B cell (primary cell): ENCODE measurements at regions not wholly inside any gene's neighbourhood (a gene's known extent, or its start where the extent isn't known, plus 50 kb on each side); places are given as distances from the start of the nearest gene placed in this dataset.

ENCODE experiments used
- ATAC-seq: fragments of 200-7000 bp; cut with Tn5 transposase; one replicate; pipeline ENCODE4 v1.10.0; 2021; ENCODE audit warnings: low read depth, mild to moderate bottlenecking, moderate number of reproducible peaks, moderate library complexity
- CTCF ChIA-PET: fragments of 350-600 bp; sonication (Branson Sonifier 250); formaldehyde crosslinking; loops from one replicate; lab custom pipeline; 2021; ENCODE audit warnings: antibody characterized with exemption, inconsistent platforms; lab: Charles Lee
- POLR2A ChIA-PET: fragments of 350-600 bp; sonication (Branson Sonifier 250); formaldehyde crosslinking; loops from one replicate; lab custom pipeline; 2021; ENCODE audit warnings: antibody characterized with exemption; lab: Charles Lee
- DNase-seq: peaks from one replicate; pipeline ENCODE4 v3.0.0; 2013
- H2AFZ ChIP-seq: 2 replicates; pipeline ENCODE4 v1.6.1; 2012; ENCODE audit warnings: mild to moderate bottlenecking, low read depth, low read length; ENCODE audit not compliant: insufficient read depth, poor library complexity, severe bottlenecking
- H3K27ac ChIP-seq, 2 donors: 1 replicate in 1 of 2; 2 replicates in 1 of 2; pipeline ENCODE4 v1.5.1; 2012 to 2013; ENCODE audit warnings: low read length in 2 of 2, mild to moderate bottlenecking in 2 of 2, moderate library complexity in 1 of 2
- H3K27me3 ChIP-seq, 4 experiments: fragments of 200-600 bp in 1 of 4; sonication (generic) in 1 of 4; replicated peaks in 1 of 4; 1 replicate in 2 of 4; 2 replicates in 2 of 4; pipeline versions ENCODE4 v1.6.1 to v1.7.0; 2013 to 2016; ENCODE audit warnings: low read length in 3 of 4, mild to moderate bottlenecking in 2 of 4, mixed read lengths in 1 of 4, moderate library complexity in 1 of 4; ENCODE audit not compliant: insufficient read depth in 4 of 4, control insufficient read depth in 3 of 4; ENCODE audit errors: control extremely low read depth in 1 of 4
- H3K36me3 ChIP-seq, 2 experiments: replicated peaks in 1 of 2; 1 replicate in 1 of 2; 2 replicates in 1 of 2; pipeline versions ENCODE4 v1.6.1 to v1.7.1; 2013; ENCODE audit warnings: low read length in 1 of 2; ENCODE audit not compliant: insufficient read depth in 2 of 2, control insufficient read depth in 1 of 2; ENCODE audit errors: control extremely low read depth in 1 of 2, extremely low read depth in 1 of 2
- H3K4me1 ChIP-seq, 2 donors: fragments of 200-600 bp in 1 of 2; sonication (generic) in 1 of 2; 1 replicate in 1 of 2; 2 replicates in 1 of 2; pipeline versions ENCODE4 v1.5.1 to v1.6.1; 2013 to 2017; ENCODE audit warnings: low read length in 2 of 2; ENCODE audit not compliant: control insufficient read depth in 2 of 2, insufficient read depth in 2 of 2
- H3K4me2 ChIP-seq: replicated peaks from 2 replicates; pipeline ENCODE3; 2012; ENCODE audit warnings: mild to moderate bottlenecking, low read depth, low read length; ENCODE audit not compliant: poor library complexity, severe bottlenecking
- H3K4me3 ChIP-seq, 5 experiments: fragments of 200-600 bp in 1 of 5; sonication (generic) in 1 of 5; 1 replicate in 3 of 5; 2 replicates in 2 of 5; pipeline versions ENCODE4 v1.5.1 to v1.7.0; 2011 to 2016; ENCODE audit warnings: low read length in 4 of 5, mild to moderate bottlenecking in 4 of 5, low read depth in 2 of 5, control low read depth in 1 of 5, moderate library complexity in 1 of 5; ENCODE audit not compliant: insufficient read depth in 1 of 5; ENCODE audit errors: control extremely low read depth in 1 of 5, extremely low read depth in 1 of 5
- H3K79me2 ChIP-seq: fragments of 200-600 bp; sonication (generic); one replicate; pipeline ENCODE4 v1.6.0; 2016; ENCODE audit warnings: low read length; ENCODE audit not compliant: control insufficient read depth, insufficient read depth
- H3K9ac ChIP-seq: fragments of 200-600 bp; sonication (generic); 2 replicates; pipeline ENCODE4 v1.6.1; 2017; ENCODE audit warnings: mild to moderate bottlenecking, low read length, moderate library complexity
- H3K9me3 ChIP-seq, 3 donors: one replicate each; pipeline versions ENCODE4 v1.6.1 to v1.7.1; 2013; ENCODE audit warnings: low read length in 2 of 3; ENCODE audit not compliant: control insufficient read depth in 2 of 3, insufficient read depth in 1 of 3; ENCODE audit errors: control extremely low read depth in 1 of 3
- H4K20me1 ChIP-seq: 2 replicates; pipeline ENCODE4 v1.6.0; 2012; ENCODE audit warnings: mild to moderate bottlenecking, low read length; ENCODE audit not compliant: insufficient read depth, control insufficient read depth, poor library complexity, severe bottlenecking
- H3K27ac Mint-ChIP-seq: one replicate; pipeline ENCODE4 v1.8.0; 2021; ENCODE audit warnings: mixed read lengths
- H3K27me3 Mint-ChIP-seq: one replicate; pipeline ENCODE4 v1.8.0; 2021; ENCODE audit warnings: mixed read lengths
- H3K4me1 Mint-ChIP-seq: one replicate; pipeline ENCODE4 v1.8.0; 2021; ENCODE audit warnings: mixed read lengths
- H3K4me3 Mint-ChIP-seq: one replicate; pipeline ENCODE4 v1.8.0; 2021; ENCODE audit warnings: mixed read lengths
- H3K9me3 Mint-ChIP-seq: one replicate; pipeline ENCODE4 v1.8.0; 2022; ENCODE audit warnings: mixed read lengths; ENCODE audit not compliant: insufficient read depth
- EZH2 ChIP-seq: IDR thresholded peaks from 2 replicates; pipeline ENCODE4 v1.6.1; 2012; ENCODE audit warnings: borderline replicate concordance, low read depth, mild to moderate bottlenecking, moderate library complexity, low read length; ENCODE audit not compliant: insufficient read depth, poor library complexity, severe bottlenecking
- WGBS: methylation state at CpG from one replicate; pipeline ENCODE4 v1.1.5; 2013; ENCODE audit warnings: missing lambda C conversion rate; ENCODE audit not compliant: insufficient coverage; 5-methylcytosine and 5-hydroxymethylcytosine counted together
- intact Hi-C: fragments of 100-400 bp; cut with micrococcal nuclease; formaldehyde crosslinking; loops from one replicate; pipeline ENCODE4 v1.10.0; 2022
- TF ChIP-seq, protein P1 (sequence below): fragments of 200-600 bp; IDR thresholded peaks from one replicate; pipeline ENCODE4 v1.8.0; 2022; ENCODE audit warnings: antibody characterized with exemption, mild to moderate bottlenecking

DNA sequence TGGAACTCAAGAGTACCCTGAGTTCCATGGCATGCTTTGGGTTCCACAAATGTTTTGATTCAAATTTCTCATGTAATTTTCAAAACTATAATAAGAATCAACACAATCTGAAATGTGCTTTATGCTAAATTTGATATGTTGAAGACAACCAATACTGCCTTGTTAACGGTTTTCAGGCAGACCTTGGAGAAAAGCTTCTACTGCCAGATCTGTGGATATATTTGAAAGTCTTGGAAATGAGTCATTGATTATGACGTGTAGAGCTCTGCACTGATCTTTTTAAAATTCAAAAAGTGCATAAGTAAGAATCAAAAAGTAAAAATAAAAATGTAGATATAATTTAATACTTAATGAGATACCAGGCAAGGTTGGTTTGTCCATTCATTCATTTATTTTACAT is 74.0 kb upstream of the TNR start:
- H3K4me2 ChIP-seq, result no peak overlapping the region
- ChIA-PET CTCF (interaction anchor here (1.0 kb wide), 1 partner anchor 666 kb away, joined by 3 read pairs; no protein-coding TSS in a partner anchor), POLR2A (no interaction called here)
- H3K79me2 ChIP-seq, result no peaks in the 10 kb centered on the region
- no peak overlapping the region for H3K27ac ChIP-seq
- no peak overlapping the region for H3K4me3 ChIP-seq
- peaks cover 0 to 3% (median 2%) of the 10 kb centered on the region in 3 donors for H3K9me3 ChIP-seq
- H2AFZ ChIP-seq, result no peak overlapping the region
- H3K9ac ChIP-seq, result no peak overlapping the region
- no peaks in the 10 kb centered on the region for H3K4me1 ChIP-seq
- no peak overlapping the region for H3K27ac Mint-ChIP-seq
- H3K4me3 Mint-ChIP-seq, result no peak overlapping the region
- ATAC-seq (no peak), DNase-seq (no peak)
- H3K9me3 Mint-ChIP-seq, result no peaks in the 10 kb centered on the region
- intact Hi-C loops, result no loop called here
- no peaks in the 10 kb centered on the region for H3K4me1 Mint-ChIP-seq
- H3K27me3 ChIP-seq, result peaks cover 0 to 7% (median 0%) of the 10 kb centered on the region in 4 experiments
- no peaks in the 10 kb centered on the region for H4K20me1 ChIP-seq
- no peaks in the 10 kb centered on the region for H3K36me3 ChIP-seq
- H3K27me3 Mint-ChIP-seq, result peaks cover 41% of the 10 kb centered on the region
- WGBS, result no CpG with 5 or more reads among the region's 2 CpGs
- TF ChIP-seq, protein P1, sequence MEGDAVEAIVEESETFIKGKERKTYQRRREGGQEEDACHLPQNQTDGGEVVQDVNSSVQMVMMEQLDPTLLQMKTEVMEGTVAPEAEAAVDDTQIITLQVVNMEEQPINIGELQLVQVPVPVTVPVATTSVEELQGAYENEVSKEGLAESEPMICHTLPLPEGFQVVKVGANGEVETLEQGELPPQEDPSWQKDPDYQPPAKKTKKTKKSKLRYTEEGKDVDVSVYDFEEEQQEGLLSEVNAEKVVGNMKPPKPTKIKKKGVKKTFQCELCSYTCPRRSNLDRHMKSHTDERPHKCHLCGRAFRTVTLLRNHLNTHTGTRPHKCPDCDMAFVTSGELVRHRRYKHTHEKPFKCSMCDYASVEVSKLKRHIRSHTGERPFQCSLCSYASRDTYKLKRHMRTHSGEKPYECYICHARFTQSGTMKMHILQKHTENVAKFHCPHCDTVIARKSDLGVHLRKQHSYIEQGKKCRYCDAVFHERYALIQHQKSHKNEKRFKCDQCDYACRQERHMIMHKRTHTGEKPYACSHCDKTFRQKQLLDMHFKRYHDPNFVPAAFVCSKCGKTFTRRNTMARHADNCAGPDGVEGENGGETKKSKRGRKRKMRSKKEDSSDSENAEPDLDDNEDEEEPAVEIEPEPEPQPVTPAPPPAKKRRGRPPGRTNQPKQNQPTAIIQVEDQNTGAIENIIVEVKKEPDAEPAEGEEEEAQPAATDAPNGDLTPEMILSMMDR, result no peak
- no peak for TF ChIP-seq EZH2

DNA sequence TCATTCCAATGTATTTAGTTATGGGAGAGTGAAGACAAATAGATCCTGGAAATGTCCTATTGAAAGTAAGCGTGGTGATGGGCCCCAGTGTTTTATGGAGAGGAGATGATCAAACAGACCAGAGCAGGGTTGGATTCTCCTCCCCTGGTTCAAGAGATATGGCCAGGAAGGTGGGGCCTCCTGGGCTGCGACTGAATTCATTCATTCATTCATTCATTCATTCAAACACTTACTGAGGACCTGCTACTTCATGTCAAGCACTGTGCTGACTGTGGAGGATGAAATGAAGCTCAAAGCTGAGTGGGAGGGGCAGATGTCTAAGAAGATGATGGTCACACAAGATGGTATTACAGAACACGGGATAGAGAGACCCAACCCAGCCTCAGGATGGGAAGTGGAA is 71.5 kb upstream of the TNR start:
- Mint-ChIP-seq H3K9me3 (no peaks in the 10 kb centered on the region), H3K4me1 (no peaks in the 10 kb centered on the region), H3K4me3 (no peak overlapping the region), H3K27me3 (peaks cover 33% of the 10 kb centered on the region), H3K27ac (no peak overlapping the region)
- Histone ChIP-seq H3K9me3 (peaks cover 0 to 2% (median 0%) of the 10 kb centered on the region in 3 donors), H3K27ac (no peak overlapping the region), H4K20me1 (no peaks in the 10 kb centered on the region), H3K36me3 (no peaks in the 10 kb centered on the region), H3K4me1 (no peaks in the 10 kb centered on the region), H3K79me2 (no peaks in the 10 kb centered on the region), H3K4me2 (no peak overlapping the region), H3K4me3 (no peak overlapping the region), H3K9ac (no peak overlapping the region), H2AFZ (no peak overlapping the region), H3K27me3 (peaks cover 0 to 9% (median 1%) of the 10 kb centered on the region in 4 experiments)
- CTCF ChIA-PET, result no interaction called here
- POLR2A ChIA-PET, result no interaction called here
- ATAC-seq (no peak), DNase-seq (no peak)
- intact Hi-C loops, result no loop called here
- WGBS, result 75% methylated on average over 2 of the region's 3 CpGs
- TF ChIP-seq EZH2, result no peak
- TF ChIP-seq, protein P1, result no peak
